ENCODE measurements at regions not wholly inside any gene's neighbourhood (a gene's known extent, or its start where the extent isn't known, plus 50 kb on each side); places are given as distances from the start of the nearest gene placed in this dataset.
A peak's percentile ranks its signal among the peaks of the same experiment; 100 is the strongest.

GRCh38 chr13:106113796-106114195 lies 421.7 kb downstream of the EFNB2 start:
- no peak for DNase-seq (ENCODE audit: low read depth)
- no peak for TF ChIP-seq CTCF (conservative IDR thresholded peaks at IDR 0.05; ENCODE audit: low read depth, low read length)
- no peak overlapping the region for H3K4me3 ChIP-seq (ENCODE audit: low read length)

- TF ChIP-seq CTCF (conservative IDR thresholded peaks at IDR 0.05; ENCODE audit: low read depth, low read length) = no peak
- H3K4me3 ChIP-seq (ENCODE audit: low read length) = no peak overlapping the region
- DNase-seq (ENCODE audit: low read depth) = no peak
These were observed 423.3 kb downstream of the EFNB2 start for GRCh38 chr13:106112191-106112590.

- DNase-seq (ENCODE audit: low read depth) = no peak
- H3K4me3 ChIP-seq (ENCODE audit: low read length) = no peak overlapping the region
- TF ChIP-seq CTCF (conservative IDR thresholded peaks at IDR 0.05; ENCODE audit: low read depth, low read length) = peak; percentile 11
These were observed 425.1 kb downstream of the EFNB2 start for GRCh38 chr13:106110241-106110855.

GRCh38 chr13:106109391-106109791 lies 426.1 kb downstream of the EFNB2 start:
- peak; percentile 93 for DNase-seq (ENCODE audit: low read depth)
- TF ChIP-seq CTCF (conservative IDR thresholded peaks at IDR 0.05; ENCODE audit: low read depth, low read length) = no peak
- H3K4me3 ChIP-seq (ENCODE audit: low read length) = no peak overlapping the region

GRCh38 chr13:106108346-106108745 lies 427.1 kb downstream of the EFNB2 start:
- DNase-seq (ENCODE audit: low read depth) = no peak
- H3K4me3 ChIP-seq (ENCODE audit: low read length) = no peak overlapping the region
- no peak for TF ChIP-seq CTCF (conservative IDR thresholded peaks at IDR 0.05; ENCODE audit: low read depth, low read length)

- no peak overlapping the region for H3K4me3 ChIP-seq (ENCODE audit: low read length)
- TF ChIP-seq CTCF (conservative IDR thresholded peaks at IDR 0.05; ENCODE audit: low read depth, low read length) = no peak
- DNase-seq (ENCODE audit: low read depth) = no peak
These were observed 428.4 kb downstream of the EFNB2 start for GRCh38 chr13:106107061-106107460.

- TF ChIP-seq CTCF (conservative IDR thresholded peaks at IDR 0.05; ENCODE audit: low read depth, low read length) = no peak
- no peak overlapping the region for H3K4me3 ChIP-seq (ENCODE audit: low read length)
- DNase-seq (ENCODE audit: low read depth) = peak; percentile 75
These were observed 430.3 kb downstream of the EFNB2 start for GRCh38 chr13:106105153-106105552.

Data from retinal pigment epithelial cell (primary cell).